SJCRH30 (cell line): ENCODE measurements at regions not wholly inside any gene's neighbourhood (a gene's known extent, or its start where the extent isn't known, plus 50 kb on each side); places are given as distances from the start of the nearest gene placed in this dataset.
A peak's percentile ranks its signal among the peaks of the same experiment; 100 is the strongest.

ENCODE experiments used
- DNase-seq, 2 experiments: peaks; one replicate each; pipeline ENCODE4 v3.0.0-alpha.2; 2015 to 2020
- H3K27ac ChIP-seq: fragments of 250-450 bp; sonication (Bioruptor Pico); 2 replicates; pipeline ENCODE4 v1.5.1; 2020; ENCODE audit warnings: mild to moderate bottlenecking, moderate library complexity
- H3K27me3 ChIP-seq: fragments of 250-450 bp; sonication (Bioruptor Pico); 2 replicates; pipeline ENCODE4 v1.5.1; 2020; ENCODE audit warnings: mild to moderate bottlenecking, moderate library complexity
- H3K36me3 ChIP-seq: fragments of 250-450 bp; sonication (Bioruptor Pico); 2 replicates; pipeline ENCODE4 v1.5.1; 2020; ENCODE audit warnings: mild to moderate bottlenecking, moderate library complexity
- H3K4me1 ChIP-seq: fragments of 250-450 bp; sonication (Bioruptor Pico); 2 replicates; pipeline ENCODE4 v1.5.1; 2020; ENCODE audit warnings: mild to moderate bottlenecking, moderate library complexity
- H3K4me3 ChIP-seq: fragments of 250-450 bp; sonication (Bioruptor Pico); 2 replicates; pipeline ENCODE4 v1.5.1; 2020; ENCODE audit warnings: mild to moderate bottlenecking, moderate library complexity
- H3K9me3 ChIP-seq: fragments of 250-450 bp; sonication (Bioruptor Pico); replicated peaks from 2 replicates; pipeline ENCODE4 v1.5.1; 2020; ENCODE audit warnings: mild to moderate bottlenecking, moderate library complexity

GRCh38 chr2:226643030-226643945 lies 156.3 kb downstream of the IRS1 start:
- Histone ChIP-seq H3K27ac (no peak overlapping the region), H3K27me3 (no peaks in the 10 kb centered on the region), H3K36me3 (no peaks in the 10 kb centered on the region), H3K4me1 (no peaks in the 10 kb centered on the region), H3K9me3 (peaks cover 14% of the 10 kb centered on the region), H3K4me3 (no peak overlapping the region)
- DNase-seq: no peak

GRCh38 chr2:226641008-226641407 lies 158.6 kb downstream of the IRS1 start:
- Histone ChIP-seq H3K9me3 (peaks cover 14% of the 10 kb centered on the region), H3K27me3 (no peaks in the 10 kb centered on the region), H3K4me3 (no peak overlapping the region), H3K27ac (no peak overlapping the region), H3K36me3 (no peaks in the 10 kb centered on the region), H3K4me1 (no peaks in the 10 kb centered on the region)
- no peak for DNase-seq

- Histone ChIP-seq H3K27me3 (no peaks in the 10 kb centered on the region), H3K4me1 (no peaks in the 10 kb centered on the region), H3K27ac (no peak overlapping the region), H3K36me3 (no peaks in the 10 kb centered on the region), H3K4me3 (no peak overlapping the region), H3K9me3 (peaks cover 14% of the 10 kb centered on the region)
- no peak for DNase-seq
Measured at GRCh38 chr2:226640501-226640900, 159.1 kb downstream of the IRS1 start.

- Histone ChIP-seq H3K27me3 (no peaks in the 10 kb centered on the region), H3K4me3 (no peak overlapping the region), H3K4me1 (no peaks in the 10 kb centered on the region), H3K9me3 (peaks cover 14% of the 10 kb centered on the region), H3K36me3 (no peaks in the 10 kb centered on the region), H3K27ac (no peak overlapping the region)
- DNase-seq: no peak
Measured at GRCh38 chr2:226639550-226639949, 160.1 kb downstream of the IRS1 start.

- Histone ChIP-seq H3K9me3 (peaks cover 14% of the 10 kb centered on the region), H3K27ac (no peak overlapping the region), H3K36me3 (no peaks in the 10 kb centered on the region), H3K4me3 (no peak overlapping the region), H3K4me1 (no peaks in the 10 kb centered on the region), H3K27me3 (no peaks in the 10 kb centered on the region)
- no peak for DNase-seq
Measured at GRCh38 chr2:226638576-226638975, 161.0 kb downstream of the IRS1 start.

GRCh38 chr2:226637383-226637782 lies 162.2 kb downstream of the IRS1 start:
- no peaks in the 10 kb centered on the region for H3K4me1 ChIP-seq
- no peaks in the 10 kb centered on the region for H3K27me3 ChIP-seq

GRCh38 chr2:226636586-226636985 lies 163.0 kb downstream of the IRS1 start:
- H3K4me3 ChIP-seq: no peak overlapping the region
- H3K9me3 ChIP-seq: peaks cover 14% of the 10 kb centered on the region
- no peaks in the 10 kb centered on the region for H3K36me3 ChIP-seq
- DNase-seq: no peak
- no peaks in the 10 kb centered on the region for H3K27me3 ChIP-seq
- no peaks in the 10 kb centered on the region for H3K4me1 ChIP-seq
- no peak overlapping the region for H3K27ac ChIP-seq

More at GRCh38 chr2:226637383-226637782, 162.2 kb downstream of the IRS1 start:
- no peak for DNase-seq
- Histone ChIP-seq H3K27ac (no peak overlapping the region), H3K4me3 (no peak overlapping the region), H3K36me3 (no peaks in the 10 kb centered on the region), H3K9me3 (peaks cover 14% of the 10 kb centered on the region)

- no peak overlapping the region for H3K27ac ChIP-seq
Measured at GRCh38 chr2:226634943-226635604, 164.5 kb downstream of the IRS1 start.

GRCh38 chr2:226631671-226632070 lies 167.9 kb downstream of the IRS1 start:
- Histone ChIP-seq H3K4me3 (no peak overlapping the region), H3K27ac (no peak overlapping the region), H3K36me3 (no peaks in the 10 kb centered on the region), H3K9me3 (0 out of 2 replicates have a peak, but pooled peaks cover 3% of the 10 kb centered on the region), H3K27me3 (no peaks in the 10 kb centered on the region), H3K4me1 (no peaks in the 10 kb centered on the region)
- no peak for DNase-seq

More at GRCh38 chr2:226634943-226635604, 164.5 kb downstream of the IRS1 start:
- Histone ChIP-seq H3K4me3 (no peak overlapping the region), H3K9me3 (peaks cover 2% of the 10 kb centered on the region), H3K4me1 (no peaks in the 10 kb centered on the region), H3K36me3 (no peaks in the 10 kb centered on the region), H3K27me3 (no peaks in the 10 kb centered on the region)
- no peak for DNase-seq

- DNase-seq: no peak
- Histone ChIP-seq H3K36me3 (no peaks in the 10 kb centered on the region), H3K4me3 (no peak overlapping the region), H3K27me3 (no peaks in the 10 kb centered on the region), H3K27ac (no peak overlapping the region), H3K4me1 (no peaks in the 10 kb centered on the region), H3K9me3 (0 out of 2 replicates have a peak, but pooled peaks cover 8% of the 10 kb centered on the region)
Measured at GRCh38 chr2:226631187-226631586, 168.4 kb downstream of the IRS1 start.

- H3K27me3 ChIP-seq: no peaks in the 10 kb centered on the region
- no peak overlapping the region for H3K27ac ChIP-seq
- DNase-seq: no peak
- H3K9me3 ChIP-seq: 0 out of 2 replicates have a peak, but pooled peaks cover 8% of the 10 kb centered on the region
- H3K36me3 ChIP-seq: no peaks in the 10 kb centered on the region
- no peak overlapping the region for H3K4me3 ChIP-seq
- H3K4me1 ChIP-seq: peaks cover 18% of the 10 kb centered on the region
Measured at GRCh38 chr2:226625946-226626345, 173.7 kb downstream of the IRS1 start.

- Histone ChIP-seq H3K27ac (peak overlapping the region; percentile 3; the same call in 1 of the 2 replicates), H3K27me3 (no peaks in the 10 kb centered on the region), H3K4me1 (peaks cover 24% of the 10 kb centered on the region), H3K36me3 (no peaks in the 10 kb centered on the region), H3K4me3 (no peak overlapping the region), H3K9me3 (0 out of 2 replicates have a peak, but pooled peaks cover 8% of the 10 kb centered on the region)
- DNase-seq: peak; percentile 39 to 74
Measured at GRCh38 chr2:226623587-226624368, 175.8 kb downstream of the IRS1 start.

GRCh38 chr2:226622484-226622883 lies 177.1 kb downstream of the IRS1 start:
- Histone ChIP-seq H3K4me1 (peaks cover 28% of the 10 kb centered on the region), H3K27ac (no peak overlapping the region), H3K36me3 (no peaks in the 10 kb centered on the region), H3K27me3 (no peaks in the 10 kb centered on the region), H3K4me3 (no peak overlapping the region), H3K9me3 (0 out of 2 replicates have a peak, but pooled peaks cover 8% of the 10 kb centered on the region)
- no peak for DNase-seq

- H3K4me1 ChIP-seq: peaks cover 28% of the 10 kb centered on the region
- H3K4me3 ChIP-seq: no peak overlapping the region
- no peaks in the 10 kb centered on the region for H3K9me3 ChIP-seq
- H3K27ac ChIP-seq: no peak overlapping the region
- DNase-seq: no peak
- no peaks in the 10 kb centered on the region for H3K36me3 ChIP-seq
- no peaks in the 10 kb centered on the region for H3K27me3 ChIP-seq
Measured at GRCh38 chr2:226620176-226620575, 179.4 kb downstream of the IRS1 start.
